ENCODE measurements at regions not wholly inside any gene's neighbourhood (a gene's known extent, or its start where the extent isn't known, plus 50 kb on each side); places are given as distances from the start of the nearest gene placed in this dataset.

DNA sequence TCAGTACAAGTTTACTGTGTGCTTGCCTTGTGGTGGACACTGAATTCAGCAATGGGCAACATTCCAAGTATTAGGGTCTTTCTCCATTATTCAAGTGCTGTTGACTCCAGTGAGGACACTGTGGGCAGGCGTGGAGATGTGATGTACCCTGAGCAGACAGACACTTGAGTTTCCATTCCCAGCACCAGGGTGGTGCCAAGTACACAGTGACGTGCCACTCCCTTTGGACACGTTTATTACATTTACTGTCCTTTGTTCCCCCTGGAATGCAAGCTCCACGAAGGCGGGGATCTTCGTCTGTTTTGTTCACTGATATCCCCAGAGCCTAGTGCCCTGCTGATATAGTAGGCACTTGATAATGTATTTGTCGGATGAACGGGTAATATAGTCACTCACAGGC lies 130.6 kb upstream of the STX18 start:
- TF ChIP-seq CTCF (conservative IDR thresholded peaks at IDR 0.05) (no peak), ZFX (IDR thresholded peaks at IDR 0.05) (no peak)
